GM18499 (cell line): ENCODE measurements at regions not wholly inside any gene's neighbourhood (a gene's known extent, or its start where the extent isn't known, plus 50 kb on each side); places are given as distances from the start of the nearest gene placed in this dataset.
"Not testable (repeated sequence)": the region's sequence is repeated elsewhere in the genome, so short reads cannot be mapped to it uniquely, and the experiment has no call there.

Experiments
- ATAC-seq: cut with Tn5 transposase; IDR thresholded peaks from one replicate; pipeline ENCODE4 v1.9.1; 2021; ENCODE audit warnings: moderate number of reproducible peaks; ENCODE audit not compliant: insufficient read depth, unreplicated experiment

DNA sequence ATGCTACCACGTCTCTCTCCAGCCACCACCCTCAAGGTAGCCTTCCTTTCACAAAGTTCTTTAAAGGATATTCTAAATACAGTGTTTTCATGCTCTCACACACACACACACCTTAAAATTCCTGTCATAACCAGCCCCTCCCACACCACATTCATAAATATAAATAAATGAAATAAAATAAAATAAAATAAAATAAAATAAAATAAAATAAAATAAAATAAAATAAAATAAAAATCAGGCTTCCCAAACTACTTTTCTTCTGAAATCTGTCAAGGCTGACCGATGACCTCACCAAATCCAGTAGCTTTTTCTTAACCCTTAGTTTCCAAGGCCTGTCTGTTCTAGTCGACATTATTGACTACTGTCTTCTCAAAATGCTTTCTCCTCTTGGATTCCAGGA is 378.4 kb downstream of the SEC23A start:
- no peak for ATAC-seq

DNA sequence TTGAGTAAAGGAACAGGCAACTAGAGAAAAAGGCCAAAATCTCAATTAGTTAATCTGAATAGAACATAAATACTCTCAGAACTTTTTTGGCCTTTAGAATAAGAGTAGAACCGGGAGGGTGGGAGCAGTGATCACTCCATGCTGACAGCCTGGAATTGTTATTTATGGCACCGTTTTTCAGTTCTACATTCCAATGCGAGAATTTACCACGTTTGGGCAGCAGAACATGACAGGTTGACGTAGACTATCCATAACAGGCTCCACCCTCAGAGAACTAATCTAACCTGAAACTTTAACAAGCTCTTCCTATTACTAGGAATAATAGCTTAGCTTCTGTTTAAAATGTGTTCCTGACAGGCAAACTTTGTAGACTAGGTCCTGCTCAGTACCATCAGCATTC is 379.1 kb downstream of the SEC23A start:
- ATAC-seq: no peak

DNA sequence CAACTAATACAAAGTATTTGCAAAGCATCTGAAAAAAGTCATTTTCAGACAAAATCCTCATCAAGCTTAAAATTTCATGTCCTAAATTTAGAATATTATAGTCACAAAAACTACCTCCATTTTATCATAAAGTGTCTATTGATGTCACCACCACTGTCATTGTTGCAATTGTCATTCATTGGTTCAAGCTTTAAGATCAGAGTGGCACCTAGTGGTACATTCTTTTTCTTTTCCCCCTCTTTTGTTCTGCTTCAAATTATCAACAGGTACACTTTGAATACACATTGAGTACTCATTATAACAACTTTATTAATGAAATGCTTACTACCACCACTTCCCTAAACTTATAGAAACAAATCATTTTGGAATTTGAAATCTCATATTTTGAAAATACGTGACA is 379.8 kb downstream of the SEC23A start:
- no peak for ATAC-seq

DNA sequence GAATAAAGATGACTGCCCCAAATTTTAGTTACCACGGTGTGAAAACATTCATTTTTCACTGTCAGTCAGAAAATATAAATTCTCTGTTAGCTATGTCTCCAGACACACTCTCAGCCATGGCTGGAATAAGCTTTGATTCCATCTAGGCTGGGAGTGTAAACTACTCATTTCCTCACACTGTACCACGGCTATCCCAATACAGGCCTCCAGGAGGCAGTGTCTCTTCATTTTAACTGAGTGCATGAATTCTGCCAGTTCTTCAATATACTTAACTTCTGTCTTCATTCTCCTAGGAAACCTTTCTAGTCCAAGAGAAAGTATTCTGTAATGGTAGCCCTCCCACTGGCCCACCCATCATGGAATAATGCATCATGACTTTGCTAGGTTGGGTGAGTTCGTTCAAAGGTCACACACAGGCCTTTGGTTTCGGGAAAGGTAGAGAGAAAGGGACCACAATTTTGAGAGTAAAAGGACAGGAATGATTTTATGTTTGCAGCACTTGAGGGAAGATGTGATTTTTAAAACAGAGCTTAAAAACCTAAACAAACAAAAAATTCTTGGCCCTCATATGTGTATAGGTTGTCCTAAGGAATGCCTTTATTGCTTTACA is 381.1 kb downstream of the SEC23A start:
- ATAC-seq: peak; percentile 78

DNA sequence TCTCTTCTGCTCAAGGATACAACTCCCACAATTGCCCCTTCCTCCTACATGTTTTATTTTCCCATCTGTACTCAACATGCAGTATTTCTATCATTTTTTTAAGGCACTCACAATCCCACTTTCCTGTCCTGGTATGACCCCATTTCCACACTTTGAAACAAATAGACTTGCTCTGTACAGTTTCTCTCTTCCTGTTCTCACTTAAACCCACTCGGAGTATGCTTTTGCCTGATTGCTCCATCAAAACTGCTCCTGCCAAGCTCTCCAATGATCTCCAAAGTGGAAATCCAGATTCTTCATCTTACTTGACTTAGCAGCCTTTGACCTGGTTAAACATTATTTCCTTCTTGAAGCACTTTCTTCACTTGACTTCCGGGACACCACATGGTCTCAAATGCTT is 384.5 kb downstream of the SEC23A start:
- ATAC-seq: no peak

DNA sequence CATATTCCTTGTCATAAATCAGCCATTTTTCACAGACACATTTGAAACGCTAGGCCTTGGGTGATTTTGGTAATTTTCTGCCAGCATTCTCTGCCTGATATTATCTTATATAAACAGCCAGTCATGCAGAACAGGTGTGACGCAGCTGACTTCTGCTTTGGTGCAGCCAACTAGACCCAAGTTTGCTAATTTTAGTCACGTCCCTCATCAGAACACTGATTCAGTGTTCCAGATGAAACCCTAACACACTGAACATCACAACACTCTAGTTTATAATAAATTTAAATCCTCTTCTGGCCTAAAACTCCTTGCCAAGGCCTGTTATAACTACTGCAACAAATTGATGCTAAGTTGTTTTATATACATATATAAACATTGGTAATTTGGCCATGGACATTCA is 386.1 kb downstream of the SEC23A start:
- ATAC-seq: no peak

DNA sequence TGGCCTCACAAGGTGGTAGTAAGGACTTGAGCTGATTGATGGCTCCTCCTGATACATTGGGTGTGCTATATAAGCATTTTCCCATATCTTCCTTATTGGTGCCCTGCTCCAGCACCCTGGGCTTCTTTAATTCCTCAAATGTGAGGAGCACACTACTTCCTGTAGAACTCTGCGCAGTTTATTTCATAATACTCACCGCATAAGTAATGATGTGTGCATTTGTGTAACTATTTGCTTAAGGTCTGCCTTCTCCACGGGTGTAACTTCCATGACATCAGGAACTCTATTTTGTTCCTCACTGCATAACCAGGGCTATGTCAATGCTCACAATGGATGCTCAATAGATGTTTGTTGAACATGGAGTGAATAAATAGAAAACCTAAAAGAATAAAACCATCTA is 392.2 kb downstream of the SEC23A start:
- no peak for ATAC-seq

DNA sequence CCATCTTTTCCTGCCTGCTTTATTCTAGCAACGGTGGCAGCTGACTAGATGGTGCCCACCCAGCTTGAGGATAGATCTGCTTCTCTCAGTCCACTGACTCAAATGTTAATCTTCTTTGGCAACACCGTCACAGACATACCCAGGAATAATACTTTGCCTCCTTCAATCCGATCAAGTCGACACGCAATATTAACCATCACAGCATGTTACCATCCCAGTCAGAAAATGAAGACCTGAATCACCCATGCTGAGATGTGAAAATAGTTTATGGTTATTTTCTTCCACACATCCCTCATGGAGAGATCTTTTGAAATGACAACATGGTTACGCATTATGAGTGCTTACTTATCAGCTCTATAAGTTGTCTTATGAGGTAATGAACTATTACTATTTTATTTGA is 392.8 kb downstream of the SEC23A start:
- no peak for ATAC-seq

DNA sequence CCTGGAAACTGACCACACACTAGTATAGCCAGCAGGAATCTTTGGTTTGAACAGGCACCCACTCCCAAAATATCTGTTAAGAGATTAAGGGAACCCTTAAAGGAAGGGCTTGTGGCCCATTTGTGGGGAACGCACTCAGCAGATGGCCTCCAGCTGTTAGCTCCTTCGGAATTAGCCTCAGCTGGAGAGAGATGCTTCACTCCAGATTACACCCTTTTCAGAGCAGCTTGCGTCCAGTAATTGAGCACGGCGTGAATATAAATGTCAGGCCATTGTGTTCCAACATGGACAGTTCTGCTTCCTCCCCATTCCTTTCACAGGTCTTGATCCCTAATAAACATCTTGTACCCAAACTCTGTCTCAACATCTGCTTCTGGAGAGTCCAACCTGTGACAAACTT is 397.8 kb downstream of the SEC23A start:
- no peak for ATAC-seq

DNA sequence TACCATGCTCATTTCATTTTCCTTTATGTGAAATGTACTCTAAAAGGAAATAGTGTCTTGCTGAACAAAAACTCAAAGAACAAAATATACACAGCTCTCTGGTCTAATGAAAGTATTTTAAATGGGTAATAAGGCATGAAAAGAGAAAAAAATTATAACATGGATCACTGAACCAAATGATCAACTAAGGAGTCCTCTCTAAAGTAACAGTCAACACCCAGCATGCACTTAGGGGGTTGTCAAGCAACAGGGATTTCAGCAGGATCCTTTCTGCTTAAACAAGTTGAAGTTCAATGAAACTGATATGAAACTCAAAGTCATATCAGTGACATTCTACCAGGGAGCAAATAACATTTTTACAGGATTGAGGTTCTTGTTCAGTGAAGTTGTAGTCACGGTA is 398.8 kb downstream of the SEC23A start:
- ATAC-seq: no peak

DNA sequence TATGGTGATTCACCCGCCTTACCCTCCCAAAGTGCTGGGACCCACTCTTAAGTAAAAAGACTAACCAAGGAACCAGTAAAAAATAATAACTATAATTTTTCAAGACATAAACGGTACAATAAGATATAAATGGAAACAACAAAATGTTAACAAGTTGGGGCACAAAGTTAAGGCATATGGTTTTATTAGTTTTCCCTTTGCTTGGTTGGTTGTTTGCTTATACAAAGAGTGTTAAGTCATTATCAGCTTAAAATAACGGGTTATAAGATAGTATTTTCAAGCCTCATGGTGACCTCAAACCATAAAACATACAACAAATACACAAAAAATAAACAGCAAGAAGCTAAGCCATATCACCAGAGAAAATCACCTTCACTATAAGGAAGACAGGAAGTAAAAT is 406.1 kb downstream of the SEC23A start:
- no peak for ATAC-seq

DNA sequence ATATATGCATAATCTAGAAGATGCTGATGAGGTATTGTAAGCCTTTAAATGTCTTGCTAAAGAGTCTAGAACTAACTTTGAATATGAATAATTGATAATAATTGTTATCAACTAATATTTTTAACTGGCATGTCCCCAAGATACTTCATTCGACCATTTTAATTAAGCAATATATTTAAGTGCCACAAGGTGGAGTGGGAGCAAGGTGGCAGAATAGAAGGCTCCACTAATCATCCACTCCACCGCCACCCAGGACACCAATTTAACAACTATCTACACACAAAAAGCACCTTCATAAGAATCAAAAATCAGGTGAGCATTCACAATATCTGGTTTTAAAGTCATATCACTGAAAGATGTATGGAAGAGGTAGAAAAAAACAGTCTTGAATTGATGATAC is 409.6 kb downstream of the SEC23A start:
- no peak for ATAC-seq

DNA sequence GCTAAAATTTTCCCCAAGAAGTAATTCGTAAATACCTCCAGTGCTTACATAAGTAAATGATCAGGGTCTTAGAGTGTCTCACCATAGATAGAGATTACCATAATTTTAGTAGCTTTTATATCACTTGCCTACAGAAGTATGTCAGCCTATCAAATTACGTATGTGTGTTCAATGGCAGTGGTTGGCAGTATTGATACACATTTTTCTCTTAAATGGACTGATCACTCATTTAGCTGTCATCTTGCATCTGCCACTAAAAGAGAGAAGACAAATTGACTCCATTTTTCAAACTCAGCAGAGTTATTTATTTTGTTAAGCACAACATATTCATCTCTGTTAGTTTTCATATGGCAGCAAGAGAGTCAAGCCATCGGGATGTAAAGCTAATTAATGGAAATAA is 413.1 kb upstream of the CLEC14A start:
- no peak for ATAC-seq

DNA sequence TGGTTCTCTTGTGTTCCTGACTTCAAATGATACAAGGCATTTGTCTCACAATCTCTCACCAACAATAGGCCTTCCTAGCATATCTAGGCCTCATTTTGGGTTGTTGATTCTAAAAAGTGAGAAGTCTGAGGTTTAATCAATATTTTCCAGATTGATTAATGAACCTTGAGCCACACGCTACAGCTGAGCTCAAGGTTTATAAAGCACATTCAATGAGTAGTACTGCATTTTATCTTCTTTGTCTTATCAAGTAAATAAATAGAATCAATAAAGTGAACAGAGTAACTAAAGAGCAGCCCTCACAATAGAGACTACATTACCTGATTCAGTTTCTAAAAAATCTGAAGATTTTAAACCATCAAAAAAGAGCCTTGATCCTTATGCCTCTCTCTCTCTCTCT is 407.5 kb upstream of the CLEC14A start:
- no peak for ATAC-seq

DNA sequence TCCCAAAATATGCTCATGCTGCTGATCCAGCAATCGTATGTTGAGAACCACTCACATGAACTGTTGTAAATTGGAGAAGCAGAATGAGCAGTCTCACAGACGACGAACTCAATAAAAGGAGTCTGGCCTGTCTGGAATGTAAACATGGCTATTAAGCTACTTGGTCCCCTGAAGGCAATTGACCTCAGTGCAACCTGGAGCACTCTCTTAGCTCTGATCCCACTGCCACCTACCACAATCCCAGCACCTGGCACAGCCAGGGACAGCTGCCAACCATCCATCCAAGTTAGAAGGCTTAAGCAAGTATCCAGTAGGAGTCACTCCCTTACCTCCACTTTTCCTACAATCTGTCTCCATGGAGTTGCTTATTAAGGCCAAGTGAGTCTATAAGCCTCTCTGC is 406.9 kb upstream of the CLEC14A start:
- ATAC-seq: no peak

DNA sequence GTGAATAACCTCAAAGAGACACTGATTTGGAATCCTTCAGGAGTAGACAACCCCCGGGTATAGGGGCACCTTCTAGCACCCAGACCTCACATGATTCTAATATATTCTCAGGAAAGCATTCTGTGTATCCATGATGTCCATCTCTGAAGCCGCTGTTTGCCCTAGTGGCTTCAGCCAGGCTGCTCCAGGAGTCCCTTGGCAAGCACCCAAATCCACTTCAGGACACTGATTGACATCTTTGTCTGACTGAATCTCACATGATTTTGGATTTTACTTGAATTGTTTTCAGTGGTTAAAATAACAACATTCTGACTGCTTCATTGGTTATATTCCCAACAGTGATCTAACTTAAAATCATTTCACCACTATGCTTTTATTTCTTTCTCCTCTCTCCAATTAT is 390.5 kb upstream of the CLEC14A start:
- ATAC-seq: no peak

DNA sequence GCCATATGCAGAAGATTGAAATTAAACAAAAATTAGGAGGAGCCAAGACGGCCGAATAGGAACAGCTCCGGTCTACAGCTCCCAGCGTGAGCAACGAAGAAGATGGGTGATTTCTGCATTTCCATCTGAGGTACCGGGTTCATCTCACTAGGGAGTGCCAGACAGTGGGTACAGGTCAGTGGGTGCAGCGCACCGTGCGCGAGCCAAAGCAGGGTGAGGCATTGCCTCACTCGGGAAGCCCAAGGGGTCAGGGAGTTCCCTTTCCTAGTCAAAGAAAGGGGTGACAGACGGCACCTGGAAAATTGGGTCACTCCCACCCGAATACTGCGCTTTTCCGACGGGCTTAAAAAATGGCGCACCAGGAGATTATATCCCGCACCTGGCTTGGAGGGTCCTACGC is 379.0 kb upstream of the CLEC14A start:
- not testable (repeated sequence) for ATAC-seq

DNA sequence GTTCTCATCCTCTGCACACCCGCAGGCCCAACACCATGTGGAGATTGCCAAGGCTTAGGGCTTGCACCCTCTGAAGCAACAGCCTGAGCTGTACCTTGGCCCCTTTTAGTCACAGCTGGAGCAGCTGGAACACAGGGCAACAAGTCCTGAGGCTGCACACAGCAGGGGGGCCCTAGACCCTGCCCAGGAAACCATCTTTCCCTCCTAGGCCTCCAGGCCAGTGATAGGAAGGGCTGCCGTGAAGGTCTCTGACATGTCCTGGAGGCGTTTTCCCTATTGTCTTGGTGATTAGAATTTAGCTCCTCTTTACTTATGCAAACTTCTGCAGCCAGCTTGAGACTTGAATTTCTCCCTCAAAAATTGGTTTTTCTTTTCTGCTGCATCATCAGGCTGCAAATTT is 373.5 kb upstream of the CLEC14A start:
- ATAC-seq: no peak

DNA sequence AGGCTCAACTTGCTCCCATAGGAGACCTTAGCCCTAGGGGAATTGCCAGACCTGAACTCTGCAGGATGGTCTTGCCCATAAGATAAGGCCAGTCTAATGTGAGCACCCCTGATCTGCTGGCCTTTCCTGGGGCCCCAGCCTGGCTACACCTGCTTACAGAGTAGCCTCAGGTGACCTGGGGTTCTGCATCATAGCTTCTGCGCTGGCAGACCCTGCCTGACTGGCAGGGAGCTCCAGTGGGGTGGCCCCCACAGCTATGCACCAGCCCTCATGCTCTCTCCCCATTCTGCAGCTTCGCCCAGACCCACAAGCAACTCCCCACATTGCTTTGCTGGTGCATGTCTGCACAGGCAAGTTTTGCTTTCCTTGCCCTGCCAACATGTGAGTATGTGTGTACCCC is 371.3 kb upstream of the CLEC14A start:
- ATAC-seq: no peak

DNA sequence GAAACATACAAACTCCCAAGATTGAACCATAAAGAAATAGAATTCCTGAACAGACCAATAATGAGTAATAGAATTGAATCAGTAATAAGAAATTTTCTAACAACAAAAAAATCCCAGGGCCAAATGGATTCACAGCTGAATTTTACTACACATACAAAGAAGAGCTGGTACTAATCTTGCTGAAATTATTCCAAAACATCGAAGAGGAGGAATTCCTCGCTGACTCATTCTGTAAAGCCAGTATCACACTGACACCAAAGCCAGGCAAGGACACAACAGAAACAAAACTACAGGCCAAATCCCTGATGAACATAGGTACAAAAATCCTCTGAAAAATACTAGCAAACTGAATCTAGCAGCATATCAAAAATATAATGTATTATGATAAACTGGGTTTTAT is 367.8 kb upstream of the CLEC14A start:
- no peak for ATAC-seq

DNA sequence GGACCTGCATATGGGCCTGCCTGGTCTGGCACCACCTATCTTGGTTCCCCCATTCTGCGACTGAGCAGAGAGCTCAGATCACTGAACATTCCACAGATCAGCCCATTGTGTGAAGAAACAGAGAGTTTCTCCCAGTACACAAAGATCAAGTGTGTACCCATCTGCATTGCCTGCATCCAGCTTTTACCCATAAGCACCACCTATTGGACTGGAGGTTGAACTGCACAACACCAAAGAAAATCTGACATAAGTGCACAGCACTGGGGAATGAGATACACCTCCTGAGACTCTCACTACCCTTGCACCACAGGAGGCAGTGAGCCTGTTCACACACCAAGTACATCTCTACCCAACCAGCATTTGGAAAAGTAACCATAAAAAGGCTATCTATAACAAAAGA is 362.6 kb upstream of the CLEC14A start:
- ATAC-seq: no peak

DNA sequence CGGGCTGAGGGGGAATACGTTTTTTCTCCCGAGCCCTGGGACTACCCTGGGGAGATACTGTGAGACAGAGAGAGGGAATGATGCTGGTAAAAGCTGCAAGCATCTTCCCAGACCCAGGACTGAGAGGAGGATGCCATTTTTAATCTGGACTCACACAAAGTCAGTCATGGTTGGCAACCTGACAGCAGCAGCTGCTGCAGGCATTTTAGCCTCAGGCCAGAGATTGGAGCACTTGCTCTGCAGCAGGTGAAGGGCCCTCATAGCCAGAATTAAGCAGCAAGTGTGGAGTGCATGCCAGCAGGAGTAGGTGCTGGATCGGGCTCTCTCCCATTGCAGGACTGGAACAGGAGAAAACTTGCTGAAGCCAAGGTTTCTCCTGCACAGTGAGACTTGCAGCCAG is 361.1 kb upstream of the CLEC14A start:
- ATAC-seq: no peak

DNA sequence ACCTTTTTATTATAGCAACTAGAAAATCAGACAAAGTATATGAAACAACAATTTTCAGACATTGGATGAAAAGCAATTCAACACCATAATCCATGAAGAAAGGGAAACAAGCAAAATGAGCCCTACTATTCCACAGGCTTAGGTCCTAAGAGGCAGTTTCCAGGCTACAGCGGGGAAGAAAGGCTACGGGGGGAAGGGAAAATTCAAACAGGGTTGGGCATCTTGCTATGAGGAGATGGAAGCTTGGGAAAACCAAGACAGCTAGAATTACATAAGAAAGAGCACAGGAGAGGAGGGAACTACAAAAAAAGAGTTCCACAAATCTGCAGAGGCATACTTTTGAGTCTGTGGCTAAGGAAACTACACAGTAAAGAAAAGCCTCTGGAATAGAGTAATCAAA is 356.0 kb upstream of the CLEC14A start:
- ATAC-seq: no peak
